VCaP (cell line): ENCODE measurements at regions not wholly inside any gene's neighbourhood (a gene's known extent, or its start where the extent isn't known, plus 50 kb on each side); places are given as distances from the start of the nearest gene placed in this dataset.

Experiments used
- H3K27ac ChIP-seq: fragments of 450-650 bp; 2 replicates; pipeline ENCODE4 v1.5.1; 2017
- CTCF ChIP-seq: fragments of 450-650 bp; conservative IDR thresholded peaks from 2 replicates; pipeline ENCODE4 v1.5.1; 2017; ENCODE audit warnings: mild to moderate bottlenecking, moderate library complexity

GRCh38 chr21:16176570-16176969 lies 446.8 kb downstream of the USP25 start:
- peak overlapping the region; percentile 4; the same call in 1 of the 2 replicates for H3K27ac ChIP-seq
- TF ChIP-seq CTCF: no peak

- H3K27ac ChIP-seq: no peak overlapping the region
- TF ChIP-seq CTCF: no peak
These were observed 447.8 kb downstream of the USP25 start for GRCh38 chr21:16177532-16177931.

- peak overlapping the region; percentile 90 for H3K27ac ChIP-seq
- TF ChIP-seq CTCF: no peak
These were observed 450.0 kb downstream of the USP25 start for GRCh38 chr21:16179773-16180172.

- H3K27ac ChIP-seq: peak overlapping the region; percentile 90
- TF ChIP-seq CTCF: no peak
These were observed 450.8 kb downstream of the USP25 start for GRCh38 chr21:16180614-16181013.

GRCh38 chr21:16181018-16181417 lies 451.2 kb downstream of the USP25 start:
- peak overlapping the region; percentile 90 for H3K27ac ChIP-seq
- TF ChIP-seq CTCF: no peak

- H3K27ac ChIP-seq: no peak overlapping the region
- TF ChIP-seq CTCF: no peak
These were observed 456.0 kb downstream of the USP25 start for GRCh38 chr21:16185766-16186165.

- H3K27ac ChIP-seq: no peak overlapping the region
- no peak for TF ChIP-seq CTCF
These were observed 457.0 kb downstream of the USP25 start for GRCh38 chr21:16186742-16187141.
